Mesodermal cell (in vitro differentiated cells): ENCODE measurements at regions not wholly inside any gene's neighbourhood (a gene's known extent, or its start where the extent isn't known, plus 50 kb on each side); places are given as distances from the start of the nearest gene placed in this dataset.

Source experiments
- H3K27ac ChIP-seq: 2 replicates; pipeline ENCODE4 v1.7.0; 2013; ENCODE audit warnings: mild to moderate bottlenecking, low read depth, low read length, moderate library complexity; ENCODE audit not compliant: severe bottlenecking
- H3K36me3 ChIP-seq: 2 replicates; pipeline ENCODE4 v1.7.1; 2013; ENCODE audit warnings: mild to moderate bottlenecking, low read length, moderate library complexity; ENCODE audit not compliant: control insufficient read depth, insufficient read depth
- H3K4me1 ChIP-seq: one replicate; pipeline ENCODE4 v1.7.1; 2013; ENCODE audit warnings: mild to moderate bottlenecking, low read length; ENCODE audit not compliant: insufficient read depth, control insufficient read depth, poor library complexity, severe bottlenecking
- H3K4me3 ChIP-seq: 2 replicates; pipeline ENCODE4 v1.7.0; 2013; ENCODE audit warnings: low read length, control low read depth, mild to moderate bottlenecking; ENCODE audit not compliant: insufficient read depth, poor library complexity, severe bottlenecking; ENCODE audit errors: extremely low read depth
- H3K9me3 ChIP-seq: 2 replicates; pipeline ENCODE4 v1.7.1; 2013; ENCODE audit warnings: mild to moderate bottlenecking, low read length, moderate library complexity; ENCODE audit not compliant: control insufficient read depth
- WGBS, 2 experiments: methylation state at CpG; one replicate each; pipeline ENCODE4 v1.1.5; 2013; ENCODE audit warnings: missing lambda C conversion rate in 2 of 2; ENCODE audit not compliant: insufficient coverage in 2 of 2; 5-methylcytosine and 5-hydroxymethylcytosine counted together

DNA sequence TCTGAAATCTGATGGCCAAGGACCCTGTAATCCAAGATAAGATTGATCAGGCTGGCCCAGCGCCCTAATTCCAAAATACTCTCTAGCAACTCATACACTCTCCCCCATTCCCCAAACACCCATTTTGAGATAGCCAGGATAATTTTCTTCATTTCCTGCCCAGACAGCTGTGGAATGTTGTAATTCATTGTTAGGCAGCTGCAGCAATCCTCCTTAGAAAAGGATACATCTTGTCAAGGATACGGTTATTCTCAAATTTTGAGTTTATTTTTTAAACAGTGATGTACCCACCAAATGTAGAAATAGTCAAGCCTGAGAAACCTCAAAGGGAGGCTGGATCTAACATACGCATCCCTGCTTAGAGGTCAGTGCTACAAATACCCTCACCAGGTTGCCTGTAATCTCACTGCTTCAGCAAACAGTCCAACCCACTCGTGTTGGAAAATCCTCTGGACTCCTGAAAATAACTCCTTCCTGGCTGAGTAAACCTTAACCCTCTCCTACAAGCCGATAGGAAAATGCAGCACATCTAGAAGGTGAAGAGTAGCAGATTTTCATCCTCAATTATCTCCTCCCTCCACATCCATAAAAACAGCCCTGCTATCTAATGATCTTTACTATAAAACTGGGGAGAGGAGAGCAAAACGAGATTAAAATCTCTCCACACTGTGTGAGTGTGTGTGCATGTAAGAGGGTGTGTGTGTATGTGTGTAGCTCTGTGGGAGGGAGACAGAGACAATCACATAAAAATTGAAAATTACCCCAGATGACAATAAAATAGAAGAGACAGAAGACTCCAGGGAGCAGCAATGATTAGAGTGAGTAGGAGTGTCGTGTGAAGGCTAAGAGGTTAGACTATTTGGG is 683.1 kb downstream of the DIAPH3 start:
- no peak overlapping the region for H3K4me3 ChIP-seq
- peaks cover 31% of the 10 kb centered on the region for H3K4me1 ChIP-seq
- no peaks in the 10 kb centered on the region for H3K9me3 ChIP-seq
- WGBS, 2 experiments, result 41 to 60% methylated on average over 2 to 3 of the region's 7 CpGs
- H3K27ac ChIP-seq, result no peak overlapping the region
- H3K36me3 ChIP-seq, result no peaks in the 10 kb centered on the region

DNA sequence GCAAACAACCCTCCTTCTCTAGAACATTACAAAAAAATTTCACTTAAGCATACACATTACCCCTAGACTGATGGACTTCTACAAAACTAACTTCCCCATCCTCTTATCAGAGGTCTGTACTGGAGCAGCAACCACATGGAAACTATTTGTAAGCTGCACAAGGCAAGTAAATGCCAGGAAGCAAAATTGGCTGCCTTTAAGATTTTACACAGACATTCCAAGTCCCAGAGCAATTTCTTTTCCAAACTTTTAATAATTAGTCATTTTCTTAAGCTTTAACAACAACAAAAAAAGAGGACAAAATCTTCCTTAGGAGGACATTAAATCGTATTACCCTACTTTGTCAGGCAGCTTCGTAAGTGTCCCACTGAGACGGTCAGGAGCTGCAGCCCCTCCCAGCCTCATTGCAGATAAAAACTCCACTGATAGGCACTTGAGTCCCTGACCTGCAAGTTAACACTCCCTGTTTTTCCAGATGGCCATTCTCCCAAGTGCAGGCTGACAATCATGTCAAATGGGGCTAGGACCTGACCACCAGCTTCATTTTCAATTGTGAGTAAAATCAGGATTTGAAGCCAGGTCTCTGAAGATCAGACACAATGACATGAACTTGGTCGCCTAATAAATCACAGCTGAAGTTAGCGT is 680.1 kb downstream of the DIAPH3 start:
- Histone ChIP-seq H3K27ac (peak overlapping the region; percentile 84), H3K36me3 (no peaks in the 10 kb centered on the region), H3K4me1 (peaks cover 31% of the 10 kb centered on the region), H3K9me3 (no peaks in the 10 kb centered on the region), H3K4me3 (no peak overlapping the region)
- WGBS, 2 experiments, result 35 to 37% methylated on average over 5 of the region's 5 CpGs

- H3K36me3 ChIP-seq, result no peaks in the 10 kb centered on the region
- H3K9me3 ChIP-seq, result no peaks in the 10 kb centered on the region
- WGBS, 2 experiments, result 100% methylated on average over 2 to 3 of the region's 3 CpGs
- H3K4me3 ChIP-seq, result no peak overlapping the region
- H3K4me1 ChIP-seq, result peaks cover 4% of the 10 kb centered on the region
- no peak overlapping the region for H3K27ac ChIP-seq
Measured at GRCh38 chr13:59487883-59488282, 675.8 kb downstream of the DIAPH3 start.

DNA sequence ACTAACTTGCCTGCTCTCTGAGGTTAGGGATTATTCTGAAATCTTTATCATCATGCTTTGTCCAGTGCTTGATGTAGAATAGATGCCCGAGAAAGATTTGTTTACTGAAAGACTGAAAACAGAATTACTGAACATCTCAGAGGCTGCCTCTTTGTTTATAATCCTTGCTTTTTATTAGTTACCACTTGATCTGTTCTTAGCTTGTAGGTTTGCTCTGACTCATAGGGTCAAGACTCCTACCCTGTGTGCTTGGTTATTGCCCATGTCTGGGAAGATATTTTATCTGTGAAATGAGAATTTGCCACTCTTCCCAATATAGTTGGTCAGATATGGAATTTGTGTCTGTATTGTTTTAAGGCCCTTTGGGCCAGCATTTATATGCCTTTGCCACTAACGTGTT is 675.3 kb downstream of the DIAPH3 start:
- 100% methylated on average over 1 of the region's 2 CpGs; no CpG with 5 or more reads in 1 of the 2 experiments for WGBS, 2 experiments
- Histone ChIP-seq H3K4me1 (peaks cover 4% of the 10 kb centered on the region), H3K4me3 (no peak overlapping the region), H3K27ac (no peak overlapping the region), H3K9me3 (no peaks in the 10 kb centered on the region), H3K36me3 (no peaks in the 10 kb centered on the region)

GRCh38 chr13:59490651-59491050 is 673.1 kb downstream of the DIAPH3 start:
- H3K9me3 ChIP-seq, result no peaks in the 10 kb centered on the region

DNA sequence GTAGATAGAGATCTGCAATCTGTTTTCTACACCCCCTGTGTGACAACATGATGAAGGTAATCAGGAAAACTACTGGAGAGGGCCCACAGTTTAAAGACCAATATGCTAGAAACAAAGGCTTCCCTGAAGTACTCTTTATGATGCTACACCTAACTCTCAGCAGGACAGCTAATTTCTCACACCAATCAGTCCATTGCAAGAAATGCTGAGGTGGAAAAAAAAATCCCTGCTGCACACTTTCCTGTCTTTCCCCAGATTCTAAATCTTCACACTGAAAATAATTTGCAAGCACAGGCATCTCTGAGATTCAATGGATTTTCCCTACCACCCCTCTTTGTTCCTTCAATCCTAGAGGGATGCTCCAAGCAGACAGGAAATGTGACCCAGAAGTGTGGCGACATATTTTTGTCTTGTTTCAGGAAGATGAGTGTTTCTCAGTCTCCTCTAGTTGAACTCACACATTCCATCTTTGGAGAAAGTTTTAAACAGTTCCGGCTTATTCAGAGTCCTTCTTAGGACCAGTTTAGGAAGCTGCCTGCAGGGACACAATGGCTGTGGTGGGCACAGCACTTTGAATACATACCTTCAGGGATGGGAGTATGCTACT is 671.6 kb downstream of the DIAPH3 start:
- Histone ChIP-seq H3K27ac (no peak overlapping the region), H3K9me3 (no peaks in the 10 kb centered on the region), H3K4me3 (no peak overlapping the region), H3K4me1 (peaks cover 12% of the 10 kb centered on the region), H3K36me3 (no peaks in the 10 kb centered on the region)
- whole genome bisulfite sequencing, 2 experiments, result 100% methylated on average over 1 of the region's 2 CpGs; no CpG with 5 or more reads in 1 of the 2 experiments

More at GRCh38 chr13:59490651-59491050, 673.1 kb downstream of the DIAPH3 start:
- H3K4me3 ChIP-seq, result no peak overlapping the region
- peaks cover 12% of the 10 kb centered on the region for H3K4me1 ChIP-seq
- no peak overlapping the region for H3K27ac ChIP-seq
- H3K36me3 ChIP-seq, result no peaks in the 10 kb centered on the region
- 83% methylated on average over 1 of the region's 1 CpG; no CpG with 5 or more reads in 1 of the 2 experiments for WGBS, 2 experiments

DNA sequence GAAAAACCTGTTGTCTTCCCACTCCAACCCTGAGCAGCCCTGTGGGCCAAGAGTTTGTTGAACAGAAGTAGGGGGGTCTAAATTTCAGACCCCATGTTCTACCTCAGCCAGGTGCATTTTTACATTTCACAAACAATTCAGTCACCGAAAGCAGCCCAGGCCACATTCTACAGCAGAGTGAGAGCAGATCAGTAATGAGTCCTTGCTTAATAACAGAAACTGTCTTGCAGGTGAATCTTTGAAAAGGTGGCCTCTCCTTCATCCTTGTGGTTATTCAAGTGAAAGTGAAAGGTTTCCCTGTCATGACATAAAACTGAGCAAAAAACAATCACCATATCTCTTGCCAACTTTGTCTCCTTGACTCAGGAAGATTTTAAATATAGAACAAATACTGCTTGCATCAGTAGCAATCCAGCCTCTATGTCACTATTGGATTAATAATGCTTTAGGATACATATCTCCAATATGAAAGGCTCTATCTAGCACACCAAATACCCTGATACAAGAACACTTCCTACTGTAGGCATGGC is 670.2 kb downstream of the DIAPH3 start:
- Histone ChIP-seq H3K36me3 (no peaks in the 10 kb centered on the region), H3K9me3 (no peaks in the 10 kb centered on the region), H3K27ac (no peak overlapping the region), H3K4me1 (peaks cover 12% of the 10 kb centered on the region), H3K4me3 (no peak overlapping the region)
- 100% methylated on average over 1 of the region's 1 CpG; no CpG with 5 or more reads in 1 of the 2 experiments for WGBS, 2 experiments

DNA sequence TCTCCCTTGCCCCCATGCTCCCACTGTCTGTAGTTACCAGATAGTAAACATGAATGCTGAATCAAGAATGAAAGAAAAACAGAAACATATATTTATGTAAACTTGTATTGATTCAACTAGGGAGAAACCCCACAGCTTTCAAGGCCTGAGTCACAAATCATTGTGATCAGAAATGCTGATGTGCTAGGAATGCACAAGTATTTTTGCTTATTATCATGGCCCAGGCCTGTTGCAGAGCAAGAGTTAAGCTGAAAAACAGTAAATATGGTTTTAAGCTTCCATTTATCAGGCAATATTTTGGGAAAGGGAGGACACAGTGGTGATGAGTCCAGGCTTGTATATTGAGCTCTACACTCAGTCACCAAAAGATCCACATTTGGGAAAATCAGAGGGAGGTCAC is 669.6 kb downstream of the DIAPH3 start:
- Histone ChIP-seq H3K4me1 (peaks cover 8% of the 10 kb centered on the region), H3K4me3 (no peak overlapping the region), H3K36me3 (no peaks in the 10 kb centered on the region), H3K27ac (no peak overlapping the region), H3K9me3 (no peaks in the 10 kb centered on the region)

DNA sequence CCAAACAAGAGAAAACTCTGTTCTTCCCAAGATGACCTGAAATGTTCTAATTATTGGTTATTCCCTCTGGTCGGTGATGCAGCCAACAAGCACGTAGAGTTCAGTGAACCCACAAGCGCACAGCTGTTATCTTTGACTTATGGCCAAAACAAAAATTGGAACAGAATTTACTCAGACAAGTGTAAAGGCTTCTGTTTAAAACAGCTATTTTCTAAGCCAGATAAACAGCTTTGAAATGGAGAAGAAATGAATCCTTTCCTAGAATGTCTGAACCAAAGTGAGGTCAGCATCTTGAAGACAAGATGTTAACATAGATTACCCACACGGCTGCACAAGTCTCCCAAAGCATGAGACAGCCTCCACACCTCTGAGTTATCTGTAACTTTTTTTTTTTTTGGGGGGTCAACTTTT is 669.2 kb downstream of the DIAPH3 start:
- Histone ChIP-seq H3K9me3 (no peaks in the 10 kb centered on the region), H3K36me3 (no peaks in the 10 kb centered on the region), H3K27ac (no peak overlapping the region), H3K4me3 (no peak overlapping the region), H3K4me1 (peaks cover 8% of the 10 kb centered on the region)
- WGBS, 2 experiments, result 97 to 98% methylated on average over 3 of the region's 4 CpGs

DNA sequence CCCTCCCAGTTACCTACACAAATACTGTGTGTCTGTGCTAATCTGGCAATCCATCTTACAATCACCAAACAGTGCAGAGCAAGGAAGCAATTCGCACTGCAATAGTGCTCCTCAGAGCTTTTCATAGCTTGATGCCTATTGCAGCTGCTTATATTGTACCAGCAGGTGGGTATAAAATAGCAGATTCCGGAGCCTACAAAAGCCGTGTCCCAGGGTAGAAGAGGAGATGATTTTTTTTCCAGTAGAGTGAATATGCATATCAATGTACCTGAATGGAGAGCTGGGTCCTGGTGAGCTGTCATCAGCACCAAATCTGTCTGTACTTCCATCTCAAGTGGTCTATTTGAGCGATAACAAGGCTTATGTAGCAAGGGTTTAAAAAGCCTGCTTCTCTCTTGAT is 668.4 kb downstream of the DIAPH3 start:
- WGBS, 2 experiments, result 80 to 93% methylated on average over 3 to 4 of the region's 4 CpGs
- no peak overlapping the region for H3K4me3 ChIP-seq
- H3K9me3 ChIP-seq, result no peaks in the 10 kb centered on the region
- no peak overlapping the region for H3K27ac ChIP-seq
- H3K36me3 ChIP-seq, result no peaks in the 10 kb centered on the region
- peaks cover 8% of the 10 kb centered on the region for H3K4me1 ChIP-seq
